Heart right ventricle (tissue), 16 donors: ENCODE measurements at regions not wholly inside any gene's neighbourhood (a gene's known extent, or its start where the extent isn't known, plus 50 kb on each side); places are given as distances from the start of the nearest gene placed in this dataset.
"Not testable (repeated sequence)": the region's sequence is repeated elsewhere in the genome, so short reads cannot be mapped to it uniquely, and the experiment has no call there.

ENCODE experiments used
- ATAC-seq, 8 donors: fragments of 200-7000 bp; cut with Tn5 transposase; one replicate each; pipeline ENCODE4 v1.9.1; 2020; ENCODE audit warnings: mild to moderate bottlenecking in 8 of 8, moderate library complexity in 8 of 8, moderate number of reproducible peaks in 1 of 8
- DNase-seq, 2 donors: peaks; one replicate each; pipeline ENCODE4 v3.0.0-alpha.2; 2020
- H3K27ac ChIP-seq, 10 donors: fragments of 200-600 bp; sonication (generic) in 2 of 10; one replicate each; pipeline versions ENCODE4 v1.5.0 to v1.8.0; 2020 to 2022; ENCODE audit warnings: mild to moderate bottlenecking in 3 of 10
- H3K27me3 ChIP-seq, 7 donors: fragments of 200-600 bp; one replicate each; pipeline ENCODE4 v1.8.0; 2021 to 2022; ENCODE audit warnings: mild to moderate bottlenecking in 2 of 7
- H3K36me3 ChIP-seq, 9 donors: fragments of 200-600 bp; sonication (generic) in 1 of 9; one replicate each; pipeline versions ENCODE4 v1.5.0 to v1.8.0; 2020 to 2022; ENCODE audit warnings: mild to moderate bottlenecking in 2 of 9
- H3K4me1 ChIP-seq, 9 donors: fragments of 200-600 bp; sonication (generic) in 1 of 9; one replicate each; pipeline versions ENCODE4 v1.5.0 to v1.8.0; 2020 to 2022; ENCODE audit warnings: mild to moderate bottlenecking in 4 of 9
- H3K4me3 ChIP-seq, 10 donors: fragments of 200-600 bp; sonication (generic) in 2 of 10; one replicate each; pipeline versions ENCODE4 v1.5.0 to v1.8.0; 2020 to 2022; ENCODE audit warnings: mild to moderate bottlenecking in 7 of 10, moderate library complexity in 2 of 10
- H3K9me3 ChIP-seq, 11 donors: fragments of 200-600 bp in 10 of 11; sonication (generic) in 2 of 11; one replicate each; pipeline versions ENCODE4 v1.5.0 to v1.8.0; 2013 to 2022; ENCODE audit warnings: mild to moderate bottlenecking in 2 of 11, control low read depth in 1 of 11, moderate library complexity in 1 of 11
- WGBS, 2 donors: extraction: QIAGEN DNeasy Blood & Tissue Kit; methylation state at CpG; one replicate each; pipeline ENCODE4 v1.1.7; 2013; ENCODE audit warnings: inconsistent platforms in 1 of 2; 5-methylcytosine and 5-hydroxymethylcytosine counted together
- intact Hi-C, 10 donors: fragments of 100-400 bp; cut with DNase I; formaldehyde crosslinking; loops; one replicate each; pipeline versions ENCODE4 v1.11.1 to v1.14.2; 2022
- TF ChIP-seq, protein P1 (sequence below), 9 donors: fragments of 200-600 bp; sonication (generic) in 2 of 9; IDR thresholded peaks; one replicate each; pipeline versions ENCODE4 v1.5.0 to v1.8.0; 2021 to 2022; ENCODE audit warnings: antibody characterized with exemption in 9 of 9, mild to moderate bottlenecking in 5 of 9, moderate library complexity in 1 of 9
- donor health status: Arrhythmogenic right ventricular cardiomyopathy.
- donor health status: ischemic (EF 13 %, LVEDD 7.1; RV severe dilation, severe dysfunction).
- donor health status: healthy with polysubstance abuse.
- donor health status: DM: no; HTN: yes; CAD: no.
- donor health status: DM: no; HTN: no; CAD: no.
- donor health status: ischemic (EF 25% LVEDD 6.9; RV normal size, moderate dysfunction).
- donor health status: ischemic (EF 25% LVEDD 5.7; RV mildly dilated, moderate dysfunction).
- donor health status: healthy.
- donor health status: DM: yes; HTN: yes; CAD: no.
- donor health status: Ischemic cardiomyopathy.
- donor health status: ischemic (EF 35%, LVEDD 5.7; RV mildly dilated, moderate dysfunction).
- donor health status: nonischemic (EF 11% LVEDD 7.7; RV severe dilation, severe dysfunction).
- donor health status: DM: yes; HTN: yes; CAD: no.
- donor health status: PGD.
- donor health status: ischemic (EF 29% LVEDD 5.4; RV normal size, mild dysfunction).
- donor health status: nonischemic (EF 23%, LVEDD 6.1; RV moderate dilation, normal function).

DNA sequence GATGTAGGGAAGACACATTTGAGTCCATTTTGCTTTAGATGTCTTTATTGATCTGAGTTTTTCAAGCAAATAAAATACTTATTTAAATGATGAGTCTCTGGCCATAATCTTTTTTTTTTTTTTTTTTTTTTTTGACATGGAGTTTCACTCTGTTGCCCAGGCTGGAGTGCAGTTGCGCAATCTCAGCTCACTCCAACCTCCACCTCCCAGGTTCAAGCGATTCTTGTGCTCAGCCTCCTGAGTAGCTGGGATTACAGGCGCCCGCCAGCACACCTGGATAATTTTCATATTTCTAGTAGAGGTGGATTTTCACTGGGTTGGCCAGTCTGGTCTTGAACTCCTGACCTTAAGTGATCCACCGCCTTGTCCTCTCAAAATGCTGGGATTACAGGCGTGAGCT is 194.5 kb upstream of the MAD2L1 start:
- Histone ChIP-seq H3K27ac (no peak overlapping the region), H3K36me3 (no peaks in the 10 kb centered on the region), H3K4me1 (no peaks in the 10 kb centered on the region), H3K27me3 (no peaks in the 10 kb centered on the region), H3K9me3 (no peaks in the 10 kb centered on the region), H3K4me3 (no peak overlapping the region)
- ATAC-seq (no peak), DNase-seq (no peak)
- intact Hi-C loops, result no loop called here
- TF ChIP-seq, protein P1, sequence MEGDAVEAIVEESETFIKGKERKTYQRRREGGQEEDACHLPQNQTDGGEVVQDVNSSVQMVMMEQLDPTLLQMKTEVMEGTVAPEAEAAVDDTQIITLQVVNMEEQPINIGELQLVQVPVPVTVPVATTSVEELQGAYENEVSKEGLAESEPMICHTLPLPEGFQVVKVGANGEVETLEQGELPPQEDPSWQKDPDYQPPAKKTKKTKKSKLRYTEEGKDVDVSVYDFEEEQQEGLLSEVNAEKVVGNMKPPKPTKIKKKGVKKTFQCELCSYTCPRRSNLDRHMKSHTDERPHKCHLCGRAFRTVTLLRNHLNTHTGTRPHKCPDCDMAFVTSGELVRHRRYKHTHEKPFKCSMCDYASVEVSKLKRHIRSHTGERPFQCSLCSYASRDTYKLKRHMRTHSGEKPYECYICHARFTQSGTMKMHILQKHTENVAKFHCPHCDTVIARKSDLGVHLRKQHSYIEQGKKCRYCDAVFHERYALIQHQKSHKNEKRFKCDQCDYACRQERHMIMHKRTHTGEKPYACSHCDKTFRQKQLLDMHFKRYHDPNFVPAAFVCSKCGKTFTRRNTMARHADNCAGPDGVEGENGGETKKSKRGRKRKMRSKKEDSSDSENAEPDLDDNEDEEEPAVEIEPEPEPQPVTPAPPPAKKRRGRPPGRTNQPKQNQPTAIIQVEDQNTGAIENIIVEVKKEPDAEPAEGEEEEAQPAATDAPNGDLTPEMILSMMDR (IDR thresholded peaks at IDR 0.05), result no peak
- 93 to 95% methylated on average over 6 of the region's 6 CpGs for WGBS, 2 donors

DNA sequence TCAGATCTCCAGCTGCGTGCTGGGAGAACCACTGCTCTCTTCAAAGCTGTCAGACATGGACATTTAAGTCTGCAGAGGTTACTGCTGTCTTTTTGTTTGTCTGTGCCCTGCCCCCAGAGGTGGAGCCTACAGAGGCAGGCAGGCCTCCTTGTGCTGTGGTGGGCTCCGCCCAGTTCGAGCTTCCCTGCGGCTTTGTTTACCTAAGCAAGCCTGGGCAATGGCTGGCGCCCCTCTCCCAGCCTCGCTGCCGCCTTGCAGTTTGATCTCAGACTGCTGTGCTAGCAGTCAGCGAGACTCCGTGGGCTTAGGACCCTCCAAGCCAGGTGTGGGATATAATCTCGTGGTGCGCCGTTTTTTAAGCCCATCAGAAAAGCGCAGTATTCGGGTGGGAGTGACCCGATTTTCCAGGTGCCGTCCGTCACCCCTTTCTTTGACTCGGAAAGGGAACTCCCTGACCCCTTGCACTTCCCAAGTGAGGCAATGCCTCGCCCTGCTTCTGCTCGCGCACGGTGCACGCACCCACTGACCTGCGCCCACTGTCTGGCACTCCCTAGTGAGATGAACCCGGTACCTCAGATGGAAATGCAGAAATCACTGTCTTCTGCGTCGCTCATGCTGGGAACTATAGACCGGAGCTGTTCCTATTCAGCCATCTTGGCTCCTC is 189.6 kb upstream of the MAD2L1 start:
- H3K9me3 ChIP-seq, intact Hi-C loops, H3K36me3 ChIP-seq, H3K4me3 ChIP-seq, ATAC-seq, DNase-seq, H3K4me1 ChIP-seq, H3K27ac ChIP-seq, H3K27me3 ChIP-seq: not testable (repeated sequence)
- WGBS, 2 donors, result 71 to 84% methylated on average over 21 to 26 of the region's 28 CpGs

DNA sequence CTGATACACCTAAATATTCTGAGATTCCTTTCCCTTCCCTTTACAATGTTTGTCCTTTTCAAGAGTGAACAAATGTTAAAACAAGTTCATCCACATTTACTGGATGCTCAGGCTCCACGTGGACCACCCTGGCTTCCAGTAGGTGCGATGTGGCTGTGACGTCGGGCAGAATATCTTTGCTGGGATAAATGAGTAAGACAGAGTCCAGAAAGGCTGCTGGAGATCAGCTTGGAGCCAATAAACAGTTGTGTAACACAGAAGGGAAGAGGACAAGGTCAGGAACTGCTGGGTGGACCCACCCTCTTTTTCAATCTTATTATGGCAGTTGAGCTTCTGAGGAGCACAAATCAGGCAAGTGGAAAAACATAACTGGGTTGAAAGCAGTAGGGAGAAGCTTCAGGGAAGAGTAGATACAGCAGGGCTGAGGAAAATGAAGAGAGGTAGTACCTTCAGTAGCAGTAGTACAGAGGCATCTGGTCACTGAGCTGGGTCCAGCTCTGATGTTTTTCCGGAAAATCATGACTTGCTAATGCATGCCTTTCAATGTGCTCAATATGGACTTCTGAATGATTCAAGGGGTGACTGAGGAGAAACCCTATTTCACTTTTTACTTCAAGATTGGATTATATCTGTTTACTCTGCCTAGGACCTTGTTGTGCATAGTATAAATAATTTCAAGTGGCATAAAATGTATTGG is 171.8 kb upstream of the MAD2L1 start:
- H3K27ac ChIP-seq, result no peak overlapping the region
- no peaks in the 10 kb centered on the region for H3K36me3 ChIP-seq
- intact Hi-C loops, result no loop called here
- ATAC-seq, result no peak
- H3K9me3 ChIP-seq, result no peaks in the 10 kb centered on the region
- no peaks in the 10 kb centered on the region for H3K4me1 ChIP-seq
- WGBS, 2 donors, result 88 to 90% methylated on average over 5 of the region's 5 CpGs
- H3K4me3 ChIP-seq, result no peak overlapping the region
- DNase-seq, result no peak
- TF ChIP-seq, protein P1 (IDR thresholded peaks at IDR 0.05), result no peak
- H3K27me3 ChIP-seq, result no peaks in the 10 kb centered on the region

DNA sequence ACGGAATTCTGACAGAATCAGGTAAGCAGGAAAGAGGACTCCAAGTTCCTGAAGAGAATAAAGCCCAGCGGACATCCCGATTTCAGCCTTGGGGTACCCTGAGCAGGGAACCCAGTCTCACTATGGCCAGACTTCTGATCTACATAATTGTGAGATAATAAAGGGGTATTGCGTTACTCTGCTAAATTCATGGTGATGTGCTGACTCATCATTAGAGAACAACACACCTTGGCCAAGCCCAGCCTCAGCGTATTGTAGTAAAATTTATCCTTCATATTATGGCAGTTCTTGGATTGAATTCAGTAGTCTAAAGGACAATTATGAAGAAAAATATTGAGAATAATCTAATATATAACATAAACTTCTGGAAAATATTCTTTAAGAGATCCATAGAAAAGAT is 170.2 kb upstream of the MAD2L1 start:
- Histone ChIP-seq H3K36me3 (no peaks in the 10 kb centered on the region), H3K9me3 (no peaks in the 10 kb centered on the region), H3K27me3 (no peaks in the 10 kb centered on the region), H3K4me3 (no peak overlapping the region), H3K4me1 (no peaks in the 10 kb centered on the region), H3K27ac (no peak overlapping the region)
- DNase-seq (no peak), ATAC-seq (no peak)
- WGBS, 2 donors, result 89 to 92% methylated on average over 5 of the region's 5 CpGs
- intact Hi-C loops, result no loop called here
- TF ChIP-seq, protein P1 (IDR thresholded peaks at IDR 0.05), result no peak

DNA sequence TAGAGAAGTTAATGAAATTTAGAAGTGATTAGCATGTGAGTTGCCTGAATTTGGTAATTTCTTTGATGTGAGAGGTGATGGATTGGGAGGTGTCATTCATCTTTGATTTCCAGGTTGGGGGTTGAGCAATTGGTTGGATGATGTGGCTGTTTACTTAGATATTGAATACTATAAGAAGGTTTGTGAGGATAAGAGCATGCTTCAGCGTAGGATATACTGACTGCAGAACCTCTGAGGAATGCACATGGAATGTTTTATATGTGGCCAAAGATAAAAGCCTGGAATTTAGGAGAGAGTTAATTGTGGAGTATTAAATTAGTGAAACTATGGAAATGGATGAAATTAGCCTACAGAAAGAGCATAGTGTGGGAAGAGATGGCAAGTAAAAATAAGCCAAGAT is 165.4 kb upstream of the MAD2L1 start:
- no peak for ATAC-seq
- TF ChIP-seq, protein P1 (IDR thresholded peaks at IDR 0.05), result no peak
- Histone ChIP-seq H3K36me3 (no peaks in the 10 kb centered on the region), H3K9me3 (no peaks in the 10 kb centered on the region), H3K4me1 (peaks cover 0 to 4% (median 0%) of the 10 kb centered on the region in 9 donors), H3K4me3 (no peak overlapping the region), H3K27me3 (no peaks in the 10 kb centered on the region), H3K27ac (no peak overlapping the region)
- WGBS, 2 donors, result 0 to 19% methylated on average over 1 of the region's 1 CpG
- intact Hi-C loops, result no loop called here
- DNase-seq, result no peak
